ENCODE measurements at regions not wholly inside any gene's neighbourhood (a gene's known extent, or its start where the extent isn't known, plus 50 kb on each side); places are given as distances from the start of the nearest gene placed in this dataset.

DNA sequence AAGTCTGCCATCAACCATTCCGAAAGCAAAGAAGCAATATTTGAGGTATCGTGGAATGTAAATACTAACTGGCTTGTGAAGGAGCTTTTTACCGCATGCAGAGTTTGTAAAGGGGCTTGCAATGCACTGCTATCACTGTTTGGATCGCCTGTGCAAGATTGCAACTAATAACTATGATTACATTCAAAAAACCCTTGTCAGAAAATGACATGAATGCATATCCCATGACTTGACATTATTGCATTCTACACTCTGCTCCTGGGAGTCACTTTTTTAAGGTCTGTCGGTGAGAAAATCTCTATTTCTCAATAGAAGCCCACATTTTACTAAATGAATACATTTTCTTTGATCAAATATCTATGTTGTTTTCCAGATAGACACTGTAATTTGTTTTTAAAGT is 335.4 kb upstream of the SPTLC3 start:
- Histone ChIP-seq H3K36me3 (ENCODE audit: control insufficient read depth in 2 of 2, insufficient read depth in 2 of 2, low read length in 1 of 2) (no peaks in the 10 kb centered on the region), H3K27ac (ENCODE audit: low read depth in 2 of 2, low read length in 1 of 2) (no peak overlapping the region), H3K4me1 (ENCODE audit: control insufficient read depth in 2 of 2, insufficient read depth in 2 of 2, low read length in 1 of 2) (no peaks in the 10 kb centered on the region), H3K27me3 (ENCODE audit: control insufficient read depth in 1 of 2, insufficient read depth in 2 of 2, low read length in 2 of 2) (no peaks in the 10 kb centered on the region), H3K9me3 (ENCODE audit: control insufficient read depth in 2 of 2, insufficient read depth in 1 of 2, low read depth in 1 of 2, low read length in 1 of 2) (no peaks in the 10 kb centered on the region), H3K4me3 (ENCODE audit: low read depth in 1 of 2, low read length in 2 of 2) (no peak overlapping the region)
- WGBS, 2 donors = 62 to 64% methylated on average over 5 of the region's 5 CpGs

DNA sequence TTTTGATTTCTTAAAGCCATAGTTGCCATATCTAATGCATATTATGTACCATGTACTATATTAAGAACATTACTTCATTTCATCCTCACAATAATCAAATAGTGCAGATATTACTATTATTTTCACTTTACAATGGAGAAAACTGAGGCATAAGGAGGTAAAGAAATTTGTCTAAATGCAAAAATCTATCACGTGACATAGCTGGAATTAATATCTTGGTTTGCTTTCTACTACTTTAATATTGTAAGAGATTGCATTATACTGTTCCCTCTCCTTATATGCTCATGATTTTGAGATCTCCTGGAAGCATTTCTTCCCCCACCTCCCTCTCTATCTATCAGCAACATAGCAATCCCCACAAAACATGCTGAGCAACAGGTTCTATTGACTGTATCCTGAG is 330.8 kb upstream of the SPTLC3 start:
- no peaks in the 10 kb centered on the region for H3K36me3 ChIP-seq (ENCODE audit: control insufficient read depth in 2 of 2, insufficient read depth in 2 of 2, low read length in 1 of 2)
- H3K27ac ChIP-seq (ENCODE audit: low read depth in 2 of 2, low read length in 1 of 2) = no peak overlapping the region
- no peaks in the 10 kb centered on the region for H3K4me1 ChIP-seq (ENCODE audit: control insufficient read depth in 2 of 2, insufficient read depth in 2 of 2, low read length in 1 of 2)
- H3K27me3 ChIP-seq (ENCODE audit: control insufficient read depth in 1 of 2, insufficient read depth in 2 of 2, low read length in 2 of 2) = no peaks in the 10 kb centered on the region
- WGBS, 2 donors = 68 to 79% methylated on average over 1 of the region's 1 CpG
- H3K4me3 ChIP-seq (ENCODE audit: low read depth in 1 of 2, low read length in 2 of 2) = no peak overlapping the region
- H3K9me3 ChIP-seq (ENCODE audit: control insufficient read depth in 2 of 2, insufficient read depth in 1 of 2, low read depth in 1 of 2, low read length in 1 of 2) = no peaks in the 10 kb centered on the region

DNA sequence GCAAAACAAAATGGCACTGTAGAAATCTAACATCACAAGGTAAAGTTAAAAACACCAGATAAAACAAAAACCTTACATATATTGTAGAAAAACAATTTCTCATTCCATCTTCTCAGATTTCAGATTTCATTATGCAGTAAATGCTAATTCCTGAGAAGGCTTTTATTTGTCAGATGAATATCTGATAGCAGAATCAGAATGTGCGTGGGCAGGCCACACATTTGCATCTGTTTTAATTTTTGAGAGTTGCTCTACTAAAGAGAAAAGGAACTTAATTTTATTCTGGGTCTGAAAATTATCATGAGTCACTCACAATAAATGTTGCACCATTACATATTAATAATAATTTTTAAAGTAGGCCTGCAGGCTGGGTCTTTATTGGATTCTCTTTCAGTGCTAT is 329.3 kb upstream of the SPTLC3 start:
- Histone ChIP-seq H3K4me3 (ENCODE audit: low read depth in 1 of 2, low read length in 2 of 2) (no peak overlapping the region), H3K27me3 (ENCODE audit: control insufficient read depth in 1 of 2, insufficient read depth in 2 of 2, low read length in 2 of 2) (no peaks in the 10 kb centered on the region), H3K27ac (ENCODE audit: low read depth in 2 of 2, low read length in 1 of 2) (no peak overlapping the region), H3K36me3 (ENCODE audit: control insufficient read depth in 2 of 2, insufficient read depth in 2 of 2, low read length in 1 of 2) (no peaks in the 10 kb centered on the region), H3K4me1 (ENCODE audit: control insufficient read depth in 2 of 2, insufficient read depth in 2 of 2, low read length in 1 of 2) (no peaks in the 10 kb centered on the region), H3K9me3 (ENCODE audit: control insufficient read depth in 2 of 2, insufficient read depth in 1 of 2, low read depth in 1 of 2, low read length in 1 of 2) (no peaks in the 10 kb centered on the region)
- WGBS, 2 donors = 70 to 83% methylated on average over 1 of the region's 1 CpG

DNA sequence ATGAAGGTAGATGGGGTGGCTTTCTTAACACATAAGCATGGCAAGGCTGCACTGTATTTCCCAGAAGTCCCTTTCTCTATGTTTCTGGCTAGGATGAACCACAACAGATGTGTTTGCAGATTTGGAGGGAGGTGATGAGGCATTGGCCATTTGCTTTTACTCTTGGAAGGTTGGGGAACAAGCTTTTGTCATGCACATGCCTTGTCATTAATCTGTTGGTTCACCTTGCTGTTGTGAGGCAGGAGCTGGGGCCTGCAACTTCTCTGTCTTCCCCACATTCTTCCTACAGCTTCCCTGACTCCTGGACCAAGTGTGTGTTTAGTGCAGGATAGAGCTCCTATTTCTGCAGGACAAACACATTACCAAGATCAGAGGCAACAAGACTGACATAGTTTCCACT is 326.2 kb upstream of the SPTLC3 start:
- no peaks in the 10 kb centered on the region for H3K27me3 ChIP-seq (ENCODE audit: control insufficient read depth in 1 of 2, insufficient read depth in 2 of 2, low read length in 2 of 2)
- no peak overlapping the region for H3K4me3 ChIP-seq (ENCODE audit: low read depth in 1 of 2, low read length in 2 of 2)
- H3K27ac ChIP-seq (ENCODE audit: low read depth in 2 of 2, low read length in 1 of 2) = no peak overlapping the region
- no peaks in the 10 kb centered on the region for H3K4me1 ChIP-seq (ENCODE audit: control insufficient read depth in 2 of 2, insufficient read depth in 2 of 2, low read length in 1 of 2)
- no peaks in the 10 kb centered on the region for H3K9me3 ChIP-seq (ENCODE audit: control insufficient read depth in 2 of 2, insufficient read depth in 1 of 2, low read depth in 1 of 2, low read length in 1 of 2)
- H3K36me3 ChIP-seq (ENCODE audit: control insufficient read depth in 2 of 2, insufficient read depth in 2 of 2, low read length in 1 of 2) = no peaks in the 10 kb centered on the region

DNA sequence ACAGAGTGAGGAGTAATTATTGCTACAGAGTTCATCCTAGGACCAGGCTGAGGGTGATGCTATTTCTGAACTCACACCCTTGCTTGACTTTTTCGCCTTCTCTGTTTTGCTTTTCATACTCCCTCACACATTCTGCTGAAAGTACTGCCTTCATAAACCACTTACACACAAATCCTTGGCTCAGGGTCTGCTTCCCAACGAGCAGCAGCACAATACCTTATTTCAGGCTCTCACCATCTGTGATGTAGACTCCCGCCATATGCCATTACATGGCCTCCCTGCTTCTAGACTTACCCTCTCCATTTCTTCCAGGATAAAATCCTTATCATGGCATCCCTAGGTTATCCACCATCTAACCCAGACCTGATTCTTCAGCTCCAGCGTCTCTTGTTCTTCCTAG is 321.3 kb upstream of the SPTLC3 start:
- 62 to 80% methylated on average over 4 of the region's 4 CpGs for WGBS, 2 donors

DNA sequence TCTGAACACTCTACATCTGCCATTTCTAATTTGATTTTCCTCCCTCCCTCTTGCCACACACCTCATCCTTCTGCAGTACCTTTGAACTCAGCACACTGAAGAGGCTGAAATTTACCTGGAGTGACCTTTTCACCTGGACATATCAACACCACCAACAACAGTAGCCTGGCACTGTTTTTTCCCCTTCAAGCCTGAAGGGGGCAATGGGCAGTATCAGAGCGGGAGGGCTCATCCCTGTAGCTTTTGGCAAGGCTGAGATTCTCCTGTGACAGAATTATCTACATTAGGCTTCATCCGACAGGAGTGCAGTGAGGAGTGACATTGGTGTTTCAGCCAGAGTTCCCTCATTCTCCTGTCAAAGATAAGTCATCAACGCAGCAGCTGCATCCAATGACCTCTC is 312.8 kb upstream of the SPTLC3 start:
- Histone ChIP-seq H3K4me1 (ENCODE audit: control insufficient read depth in 2 of 2, insufficient read depth in 2 of 2, low read length in 1 of 2) (no peaks in the 10 kb centered on the region), H3K27me3 (ENCODE audit: control insufficient read depth in 1 of 2, insufficient read depth in 2 of 2, low read length in 2 of 2) (no peaks in the 10 kb centered on the region), H3K4me3 (ENCODE audit: low read depth in 1 of 2, low read length in 2 of 2) (no peak overlapping the region), H3K36me3 (ENCODE audit: control insufficient read depth in 2 of 2, insufficient read depth in 2 of 2, low read length in 1 of 2) (no peaks in the 10 kb centered on the region), H3K9me3 (ENCODE audit: control insufficient read depth in 2 of 2, insufficient read depth in 1 of 2, low read depth in 1 of 2, low read length in 1 of 2) (no peaks in the 10 kb centered on the region), H3K27ac (ENCODE audit: low read depth in 2 of 2, low read length in 1 of 2) (no peak overlapping the region)
- 58 to 69% methylated on average over 3 of the region's 3 CpGs for WGBS, 2 donors

More for the DNA sequence above, 321.3 kb upstream of the SPTLC3 start:
- Histone ChIP-seq H3K9me3 (ENCODE audit: control insufficient read depth in 2 of 2, insufficient read depth in 1 of 2, low read depth in 1 of 2, low read length in 1 of 2) (peaks cover 0 to 3% of the 10 kb centered on the region in 2 donors), H3K27me3 (ENCODE audit: control insufficient read depth in 1 of 2, insufficient read depth in 2 of 2, low read length in 2 of 2) (peaks cover 0 to 3% of the 10 kb centered on the region in 2 donors), H3K36me3 (ENCODE audit: control insufficient read depth in 2 of 2, insufficient read depth in 2 of 2, low read length in 1 of 2) (no peaks in the 10 kb centered on the region), H3K27ac (ENCODE audit: low read depth in 2 of 2, low read length in 1 of 2) (no peak overlapping the region), H3K4me3 (ENCODE audit: low read depth in 1 of 2, low read length in 2 of 2) (no peak overlapping the region), H3K4me1 (ENCODE audit: control insufficient read depth in 2 of 2, insufficient read depth in 2 of 2, low read length in 1 of 2) (no peaks in the 10 kb centered on the region)

DNA sequence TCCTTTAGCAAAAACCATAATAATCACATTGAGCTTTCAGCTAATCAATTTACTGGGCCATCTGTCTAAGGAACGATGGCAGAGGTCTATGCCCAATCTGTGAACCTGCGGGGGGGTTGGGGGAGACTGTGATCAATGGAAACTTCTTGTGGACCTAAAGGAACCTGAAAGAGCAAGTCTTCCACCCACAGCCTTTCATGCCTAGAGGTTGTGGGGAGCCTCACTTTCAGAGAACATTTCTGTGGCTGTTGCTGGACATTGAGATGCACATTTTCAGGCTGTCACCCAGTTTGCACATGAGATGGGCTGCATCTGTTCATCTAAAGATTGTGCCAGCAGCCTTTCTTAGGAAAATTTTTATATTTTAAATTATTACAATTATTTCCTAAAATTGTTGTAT is 310.0 kb upstream of the SPTLC3 start:
- 28 to 35% methylated on average over 2 of the region's 2 CpGs for WGBS, 2 donors
- Histone ChIP-seq H3K36me3 (ENCODE audit: control insufficient read depth in 2 of 2, insufficient read depth in 2 of 2, low read length in 1 of 2) (no peaks in the 10 kb centered on the region), H3K27ac (ENCODE audit: low read depth in 2 of 2, low read length in 1 of 2) (no peak overlapping the region), H3K27me3 (ENCODE audit: control insufficient read depth in 1 of 2, insufficient read depth in 2 of 2, low read length in 2 of 2) (no peaks in the 10 kb centered on the region), H3K4me1 (ENCODE audit: control insufficient read depth in 2 of 2, insufficient read depth in 2 of 2, low read length in 1 of 2) (no peaks in the 10 kb centered on the region), H3K9me3 (ENCODE audit: control insufficient read depth in 2 of 2, insufficient read depth in 1 of 2, low read depth in 1 of 2, low read length in 1 of 2) (no peaks in the 10 kb centered on the region), H3K4me3 (ENCODE audit: low read depth in 1 of 2, low read length in 2 of 2) (no peak overlapping the region)

DNA sequence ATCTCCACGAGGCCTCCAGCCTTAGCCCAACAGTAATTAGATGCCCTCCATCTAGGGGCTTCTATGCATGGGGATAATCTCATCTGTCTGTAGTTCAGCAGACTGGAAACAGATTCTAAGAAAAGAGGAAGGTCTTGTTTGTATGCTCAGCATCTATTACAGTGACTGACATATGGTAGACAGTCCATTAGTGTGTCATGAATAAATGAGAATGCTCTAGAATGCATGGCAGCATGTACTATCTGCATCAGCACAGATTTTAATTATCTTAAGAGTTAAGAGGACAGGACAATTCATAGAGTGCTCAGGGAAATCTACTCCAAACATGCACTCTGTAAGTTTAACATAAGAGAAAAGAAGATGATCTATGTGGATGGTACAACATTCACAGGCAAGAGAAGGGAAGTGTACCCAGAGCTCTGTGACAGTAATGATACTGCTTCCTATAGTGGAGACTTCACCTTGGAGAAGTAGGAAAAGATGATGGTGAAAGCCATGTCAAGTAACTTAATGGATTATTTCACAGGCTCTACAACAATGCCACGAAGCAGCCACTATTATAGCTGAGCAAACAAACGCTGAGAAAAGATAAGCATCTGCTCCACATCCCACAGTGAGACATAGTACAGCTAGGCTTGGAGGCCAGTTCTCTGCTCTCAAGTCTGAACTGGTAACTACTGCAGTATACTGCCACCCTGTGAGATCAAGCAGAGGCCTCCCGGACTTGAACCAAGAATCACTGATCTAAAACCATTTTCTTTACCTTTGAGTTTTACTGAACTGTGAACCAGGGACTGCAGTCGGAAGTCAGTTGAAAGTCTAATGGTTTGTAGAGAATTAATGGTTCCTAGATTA is 309.2 kb upstream of the SPTLC3 start:
- WGBS, 2 donors = 39% methylated on average over 5 of the region's 5 CpGs

DNA sequence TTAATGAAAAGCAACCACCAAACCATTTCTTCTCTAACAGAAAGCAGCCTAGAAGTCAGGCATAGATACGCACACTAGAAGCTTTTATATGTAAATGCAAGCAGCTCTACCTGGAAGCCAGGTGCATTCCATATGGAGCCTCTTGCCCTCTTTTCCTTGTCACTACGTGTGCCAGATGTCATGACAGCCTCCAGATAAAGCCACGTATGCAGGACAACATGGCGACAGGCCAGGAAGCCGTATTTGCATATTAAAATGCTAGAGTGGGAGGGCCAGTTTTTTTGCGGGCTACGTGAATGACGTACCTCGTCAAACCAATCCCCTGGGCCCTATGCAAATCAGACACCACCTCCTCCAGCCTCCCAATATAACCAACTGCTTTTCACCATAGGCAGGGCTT is 308.1 kb upstream of the SPTLC3 start:
- H3K27ac ChIP-seq (ENCODE audit: low read depth in 2 of 2, low read length in 1 of 2) = no peak overlapping the region
- no peaks in the 10 kb centered on the region for H3K9me3 ChIP-seq (ENCODE audit: control insufficient read depth in 2 of 2, insufficient read depth in 1 of 2, low read depth in 1 of 2, low read length in 1 of 2)
- no peaks in the 10 kb centered on the region for H3K36me3 ChIP-seq (ENCODE audit: control insufficient read depth in 2 of 2, insufficient read depth in 2 of 2, low read length in 1 of 2)
- 83 to 89% methylated on average over 9 of the region's 9 CpGs for WGBS, 2 donors
- no peaks in the 10 kb centered on the region for H3K27me3 ChIP-seq (ENCODE audit: control insufficient read depth in 1 of 2, insufficient read depth in 2 of 2, low read length in 2 of 2)
- H3K4me3 ChIP-seq (ENCODE audit: low read depth in 1 of 2, low read length in 2 of 2) = no peak overlapping the region
- H3K4me1 ChIP-seq (ENCODE audit: control insufficient read depth in 2 of 2, insufficient read depth in 2 of 2, low read length in 1 of 2) = no peaks in the 10 kb centered on the region

More for the DNA sequence above, 309.2 kb upstream of the SPTLC3 start:
- H3K4me3 ChIP-seq (ENCODE audit: low read depth in 1 of 2, low read length in 2 of 2) = no peak overlapping the region
- H3K27me3 ChIP-seq (ENCODE audit: control insufficient read depth in 1 of 2, insufficient read depth in 2 of 2, low read length in 2 of 2) = no peaks in the 10 kb centered on the region
- no peaks in the 10 kb centered on the region for H3K36me3 ChIP-seq (ENCODE audit: control insufficient read depth in 2 of 2, insufficient read depth in 2 of 2, low read length in 1 of 2)
- H3K27ac ChIP-seq (ENCODE audit: low read depth in 2 of 2, low read length in 1 of 2) = no peak overlapping the region
- no peaks in the 10 kb centered on the region for H3K4me1 ChIP-seq (ENCODE audit: control insufficient read depth in 2 of 2, insufficient read depth in 2 of 2, low read length in 1 of 2)
- H3K9me3 ChIP-seq (ENCODE audit: control insufficient read depth in 2 of 2, insufficient read depth in 1 of 2, low read depth in 1 of 2, low read length in 1 of 2) = no peaks in the 10 kb centered on the region

DNA sequence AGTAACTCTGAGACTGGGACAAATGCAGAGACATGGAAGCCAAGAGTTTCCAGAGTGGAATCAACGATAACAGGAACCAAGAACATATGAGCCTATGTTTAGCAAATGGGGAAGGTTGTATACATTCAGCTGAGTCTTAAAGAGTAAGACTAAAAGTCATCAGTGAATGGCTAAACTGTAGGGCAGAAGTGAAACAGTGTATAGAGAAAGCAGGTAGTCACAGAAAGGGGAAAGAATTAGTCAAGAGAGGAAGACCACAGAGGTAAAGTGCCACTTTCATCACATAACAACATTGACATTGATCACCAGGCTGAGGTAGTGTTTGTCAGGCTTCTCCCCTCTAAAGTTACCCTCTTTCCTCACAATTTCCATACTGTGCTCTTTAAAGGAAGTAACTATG is 306.5 kb upstream of the SPTLC3 start:
- WGBS, 2 donors = 76 to 77% methylated on average over 1 of the region's 1 CpG
- Histone ChIP-seq H3K9me3 (ENCODE audit: control insufficient read depth in 2 of 2, insufficient read depth in 1 of 2, low read depth in 1 of 2, low read length in 1 of 2) (no peaks in the 10 kb centered on the region), H3K4me3 (ENCODE audit: low read depth in 1 of 2, low read length in 2 of 2) (no peak overlapping the region)

More for the DNA sequence above, 306.5 kb upstream of the SPTLC3 start:
- Histone ChIP-seq H3K27ac (ENCODE audit: low read depth in 2 of 2, low read length in 1 of 2) (no peak overlapping the region), H3K27me3 (ENCODE audit: control insufficient read depth in 1 of 2, insufficient read depth in 2 of 2, low read length in 2 of 2) (no peaks in the 10 kb centered on the region), H3K36me3 (ENCODE audit: control insufficient read depth in 2 of 2, insufficient read depth in 2 of 2, low read length in 1 of 2) (no peaks in the 10 kb centered on the region), H3K4me1 (ENCODE audit: control insufficient read depth in 2 of 2, insufficient read depth in 2 of 2, low read length in 1 of 2) (no peaks in the 10 kb centered on the region)

Data from esophagus (tissue), 2 donors.